Activated CD4-positive, alpha-beta T cell treated with anti-CD3 and anti-CD28 coated beads, Interleukin-10, Interleukin-2, amounts not matched to agents 100 ng/mL and 50 ng/mL, durations not matched to agents 16 hours and 8 hours (primary cell): ENCODE measurements at regions not wholly inside any gene's neighbourhood (a gene's known extent, or its start where the extent isn't known, plus 50 kb on each side); places are given as distances from the start of the nearest gene placed in this dataset.

Experiments
- DNase-seq: peaks from one replicate; pipeline ENCODE4 v3.0.0-alpha.2; 2020

DNA sequence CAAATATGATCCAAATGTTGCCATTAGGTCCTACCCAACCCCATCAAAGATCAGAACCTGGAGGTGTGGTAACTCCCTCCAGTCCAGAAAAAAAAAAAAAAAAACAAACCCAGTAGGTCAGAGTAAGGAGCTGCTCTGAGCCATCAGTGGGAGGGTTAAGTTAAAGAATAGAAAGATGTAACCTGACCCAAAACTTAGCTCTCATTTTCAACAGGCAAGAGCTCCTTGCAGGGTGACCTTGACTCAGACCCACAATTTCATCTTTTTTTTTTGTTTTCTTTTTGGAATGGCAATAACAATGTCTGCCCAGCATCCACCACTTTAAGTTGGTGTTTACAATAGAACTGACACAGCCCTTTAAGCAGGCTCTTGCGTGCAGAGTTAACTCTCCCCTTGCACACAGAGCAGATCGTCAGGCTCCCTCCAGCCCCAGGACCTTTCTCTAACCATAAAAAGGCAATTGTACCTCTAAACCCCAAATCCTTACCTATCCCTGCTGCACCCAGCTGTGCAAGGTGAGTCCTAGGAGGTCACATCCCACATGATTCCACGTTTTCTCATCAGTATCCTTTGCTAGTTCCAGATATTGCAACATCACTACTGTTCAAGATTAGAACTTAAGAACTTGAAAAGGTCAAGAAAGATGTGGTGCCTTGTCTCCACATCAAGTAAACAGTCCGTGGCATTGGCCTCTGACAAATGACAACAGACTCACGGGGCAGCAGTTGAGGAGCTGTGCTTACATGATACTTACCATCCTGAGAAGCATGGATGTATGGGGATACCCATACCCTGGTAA is 178.6 kb upstream of the EEA1 start:
- no peak for DNase-seq

DNA sequence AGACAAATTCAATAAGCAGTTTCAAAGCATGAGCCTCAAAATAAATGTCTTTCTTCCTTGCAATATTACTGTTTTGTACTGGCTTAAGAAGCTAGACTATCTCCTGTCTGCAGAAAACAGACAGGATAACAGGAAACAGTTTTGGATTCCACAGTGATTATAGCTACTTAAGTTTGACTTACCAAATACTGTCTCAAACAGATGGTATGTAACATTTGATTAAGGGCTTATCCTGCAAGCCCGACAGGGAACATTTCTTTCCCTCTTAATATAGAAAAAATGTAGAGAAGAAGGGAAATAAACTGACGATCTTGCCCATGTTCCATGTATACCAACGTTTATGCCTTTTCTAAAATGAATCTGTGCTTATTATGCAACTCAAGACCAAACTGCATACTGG is 179.9 kb upstream of the EEA1 start:
- DNase-seq: no peak

DNA sequence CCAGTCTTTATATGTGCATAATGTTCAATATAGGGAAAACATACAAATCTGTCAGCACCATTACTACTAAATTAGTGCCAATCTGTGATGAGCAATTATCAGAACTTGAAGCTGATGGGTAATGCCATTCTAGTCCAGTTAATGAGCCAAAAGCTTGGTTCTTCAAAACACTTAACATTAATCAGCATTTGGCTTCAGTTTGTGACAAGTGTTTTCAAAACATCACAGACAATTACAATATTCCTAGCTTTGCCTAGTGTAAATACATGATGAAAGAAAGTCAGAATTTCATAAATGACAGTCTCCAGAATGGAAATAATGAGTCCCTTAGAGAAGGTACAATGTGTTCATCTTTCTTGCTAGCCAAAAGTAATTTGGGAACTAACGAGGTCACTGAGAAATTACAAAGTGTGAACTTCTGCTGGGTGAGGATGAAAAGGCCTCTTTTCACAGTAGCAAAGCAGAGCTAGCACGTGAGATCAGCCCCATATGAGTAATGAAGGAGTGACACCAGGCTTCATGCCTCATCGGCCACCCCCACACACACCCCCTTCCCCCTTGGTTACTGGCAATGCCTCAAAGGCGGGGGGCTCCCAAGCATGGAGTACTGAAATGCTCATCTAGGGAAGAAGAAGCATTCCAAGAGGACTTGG is 180.6 kb upstream of the EEA1 start:
- peak; percentile 34 for DNase-seq

DNA sequence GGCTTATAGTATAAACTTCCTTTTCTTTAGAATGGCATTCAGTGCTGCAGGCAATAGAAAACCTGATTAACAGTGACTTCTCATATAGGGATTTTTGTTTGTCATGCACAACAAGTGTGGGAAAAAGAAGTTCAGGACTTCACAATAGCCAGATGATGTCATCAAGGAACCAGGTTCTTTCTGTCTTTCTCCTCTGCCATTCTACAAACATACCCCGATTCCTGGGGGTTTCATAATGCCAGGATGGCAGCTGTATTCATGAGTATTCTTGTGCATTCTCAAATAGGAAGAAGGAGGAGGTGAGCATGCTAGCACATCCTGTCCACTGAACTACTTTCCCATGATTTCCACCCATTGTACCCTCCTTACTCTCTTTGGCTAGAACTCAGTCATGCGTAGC is 182.7 kb upstream of the EEA1 start:
- DNase-seq: no peak

DNA sequence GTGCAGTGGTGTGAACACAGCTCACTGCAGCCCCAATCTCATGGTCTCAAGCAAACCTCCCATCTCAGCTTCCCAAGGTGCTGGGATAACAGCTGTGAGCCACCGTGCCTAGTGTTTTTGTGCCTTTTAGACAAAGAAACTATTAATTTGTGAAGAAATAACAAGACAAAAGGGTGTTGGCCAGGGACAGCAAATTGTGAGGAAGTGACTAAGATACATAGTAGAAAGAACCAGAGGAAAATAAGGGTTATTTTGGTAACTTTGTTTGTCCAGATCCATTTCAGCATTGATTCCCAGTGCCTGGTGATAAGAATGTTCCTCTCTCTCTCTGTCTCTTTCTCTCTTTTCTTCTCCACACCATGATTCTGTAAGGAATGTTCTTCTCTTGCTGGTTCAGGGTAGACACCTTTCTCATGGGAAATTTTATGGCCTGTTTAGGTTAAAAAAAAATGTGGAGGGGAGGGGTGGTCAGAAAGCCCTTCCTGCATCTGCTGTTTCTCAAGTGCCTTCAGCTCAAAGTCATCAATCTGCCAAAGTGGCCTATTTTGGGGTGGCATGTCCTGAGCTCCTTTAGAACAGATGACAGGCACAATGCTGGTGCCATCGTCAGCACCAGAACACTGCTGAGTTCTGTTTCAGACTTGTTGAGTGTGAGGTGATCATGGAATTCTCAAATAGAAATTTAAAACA is 184.4 kb upstream of the EEA1 start:
- DNase-seq: no peak

DNA sequence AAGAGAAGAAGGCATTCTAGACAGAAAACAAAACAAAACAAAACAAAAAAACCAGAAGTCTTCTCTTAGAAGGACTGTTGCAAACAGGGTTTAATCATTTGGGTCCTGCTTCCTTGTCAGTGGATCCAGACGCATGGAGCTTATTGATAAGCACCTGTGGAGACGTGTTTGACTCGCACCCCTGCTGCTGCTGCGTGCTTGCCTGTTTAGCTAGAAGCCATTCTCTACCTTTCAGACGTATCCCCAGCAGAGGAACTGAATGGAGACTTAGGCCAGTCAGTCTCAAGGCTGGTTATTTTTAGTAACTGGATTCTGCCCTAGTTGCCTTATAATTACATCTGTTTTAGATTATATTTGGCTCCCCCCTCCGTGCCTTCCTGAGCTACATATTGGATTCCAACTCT is 186.1 kb upstream of the EEA1 start:
- no peak for DNase-seq

DNA sequence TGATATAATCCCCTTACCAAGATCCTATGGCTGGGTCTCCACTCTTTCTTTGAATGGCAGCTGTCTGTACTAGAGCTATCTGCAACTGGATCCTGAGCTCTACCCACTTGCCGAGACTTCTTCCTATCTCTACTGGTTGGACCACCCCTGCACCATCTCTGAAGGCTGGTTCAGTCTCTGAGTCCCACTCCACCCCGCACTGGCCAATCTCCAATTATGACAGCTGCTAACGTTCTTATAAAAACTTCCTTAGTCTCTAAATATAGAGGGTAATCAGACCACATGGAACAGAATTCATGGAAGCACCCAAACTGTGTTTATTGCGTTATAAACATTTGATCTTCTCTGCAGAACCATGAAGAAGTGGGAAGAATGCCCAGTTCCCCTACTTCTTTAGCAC is 186.6 kb upstream of the EEA1 start:
- no peak for DNase-seq

DNA sequence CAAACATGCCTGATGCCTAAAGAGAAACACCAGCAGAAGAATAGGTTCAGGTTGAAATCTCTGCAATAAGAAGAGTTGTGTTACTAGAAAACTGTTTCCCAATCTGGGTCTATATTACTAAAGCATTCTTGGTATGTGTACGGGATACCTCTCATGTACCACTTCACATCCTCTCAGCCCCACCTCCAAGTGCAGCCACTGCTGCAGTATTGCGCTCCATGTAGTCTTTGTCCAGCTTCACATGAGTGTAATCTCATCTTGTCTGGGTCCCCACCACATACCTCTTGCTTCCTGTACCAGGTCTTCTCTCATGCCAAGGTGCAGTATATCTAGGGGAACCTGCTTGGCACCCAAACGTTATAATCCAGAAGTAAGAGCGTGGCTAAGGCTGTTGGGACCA is 187.5 kb upstream of the EEA1 start:
- DNase-seq: no peak

DNA sequence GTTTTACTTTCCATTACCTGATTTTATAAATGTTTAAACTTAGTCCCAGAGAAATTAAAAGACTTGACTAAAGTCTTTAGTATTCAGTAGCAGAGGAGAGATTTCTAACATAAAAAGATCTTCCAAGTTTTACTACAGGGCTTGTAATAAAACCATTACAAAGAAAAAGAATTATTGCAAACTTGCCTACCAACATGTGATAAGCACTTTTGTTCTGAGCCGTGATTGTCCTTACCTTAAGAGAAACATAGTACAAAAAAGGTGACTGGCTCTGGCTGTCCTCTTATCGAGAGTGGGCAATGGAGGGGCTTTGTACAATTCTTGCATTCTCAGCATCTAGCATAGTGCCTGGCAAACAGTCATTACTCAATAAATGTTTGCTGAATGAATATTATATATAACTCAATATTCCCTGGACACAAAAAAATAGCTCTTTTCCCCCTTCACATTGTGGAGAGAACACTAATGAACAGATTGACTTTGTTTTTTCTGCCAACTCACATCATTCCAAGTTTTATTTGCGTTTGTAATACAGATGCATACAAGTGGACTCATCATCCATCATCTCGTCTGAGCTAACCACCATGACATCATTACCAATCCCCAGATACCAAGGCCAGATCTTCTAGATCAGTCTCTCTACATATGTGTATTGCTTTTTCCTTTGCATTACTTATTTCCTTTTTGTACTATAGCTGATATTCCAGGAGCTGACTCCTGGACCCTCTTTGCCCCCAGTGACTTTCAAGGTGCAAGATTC is 192.8 kb upstream of the EEA1 start:
- no peak for DNase-seq

DNA sequence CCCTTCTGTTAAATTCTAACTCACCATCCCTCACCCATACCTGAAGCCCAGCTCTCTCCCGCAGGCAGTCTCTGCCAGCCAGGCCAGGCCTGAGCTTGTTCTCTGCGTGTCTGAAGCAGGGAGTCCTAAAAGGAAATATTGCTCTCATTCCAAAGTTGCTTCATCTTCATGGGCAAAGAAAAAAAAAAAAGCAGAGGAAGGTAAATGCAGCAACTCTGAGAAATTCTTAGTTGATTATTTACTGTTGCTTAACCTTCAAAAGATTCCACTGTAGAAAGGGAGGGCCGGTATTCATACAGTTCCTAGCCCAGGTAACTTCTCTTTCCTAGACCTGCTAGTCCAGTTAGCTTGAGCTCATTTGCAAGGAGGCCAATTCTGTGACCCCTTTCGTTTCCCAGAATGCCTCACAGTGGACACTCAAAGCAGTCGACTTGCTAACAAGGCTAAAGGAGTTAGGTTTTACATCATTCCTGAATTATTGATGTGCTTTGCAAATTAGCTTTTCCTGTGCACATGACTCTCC is 193.5 kb upstream of the EEA1 start:
- no peak for DNase-seq

DNA sequence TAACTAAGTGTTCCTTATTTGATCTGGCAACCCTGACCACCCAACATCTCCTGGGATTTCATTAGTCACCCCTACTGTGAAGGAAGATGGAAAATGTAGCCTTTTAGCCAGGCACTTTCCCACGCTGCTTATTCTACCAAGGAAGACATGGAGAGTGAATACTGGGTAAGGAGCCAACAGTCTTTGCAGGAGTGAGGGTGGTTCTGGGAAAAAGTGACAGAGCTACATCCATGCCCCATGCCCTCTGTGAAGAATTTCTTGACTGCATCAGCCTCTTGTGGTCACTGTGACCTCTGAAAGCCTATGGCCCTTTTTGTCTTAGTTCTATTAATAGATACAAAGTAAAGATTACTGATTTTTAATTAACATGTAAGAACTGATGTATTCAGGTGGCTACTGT is 196.0 kb upstream of the EEA1 start:
- DNase-seq: no peak

DNA sequence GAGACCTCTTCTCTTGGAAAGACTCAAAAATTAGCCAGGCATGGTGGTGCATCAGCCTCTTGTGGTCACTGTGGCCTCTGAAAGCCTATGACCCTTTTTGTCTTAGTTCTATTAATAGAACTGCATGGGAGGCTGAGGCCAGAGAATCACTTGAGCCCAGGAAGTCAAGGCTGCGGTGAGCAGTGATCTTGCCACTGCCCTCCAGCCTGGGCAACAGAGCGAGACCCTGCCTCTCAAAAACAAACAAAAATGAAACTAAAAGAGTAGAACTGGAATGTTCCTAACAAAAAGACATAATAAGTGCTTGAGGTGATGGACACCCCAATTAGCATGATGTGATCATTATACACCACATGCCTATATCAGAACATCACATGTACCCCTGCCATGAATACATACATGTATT is 197.0 kb upstream of the EEA1 start:
- DNase-seq: no peak

DNA sequence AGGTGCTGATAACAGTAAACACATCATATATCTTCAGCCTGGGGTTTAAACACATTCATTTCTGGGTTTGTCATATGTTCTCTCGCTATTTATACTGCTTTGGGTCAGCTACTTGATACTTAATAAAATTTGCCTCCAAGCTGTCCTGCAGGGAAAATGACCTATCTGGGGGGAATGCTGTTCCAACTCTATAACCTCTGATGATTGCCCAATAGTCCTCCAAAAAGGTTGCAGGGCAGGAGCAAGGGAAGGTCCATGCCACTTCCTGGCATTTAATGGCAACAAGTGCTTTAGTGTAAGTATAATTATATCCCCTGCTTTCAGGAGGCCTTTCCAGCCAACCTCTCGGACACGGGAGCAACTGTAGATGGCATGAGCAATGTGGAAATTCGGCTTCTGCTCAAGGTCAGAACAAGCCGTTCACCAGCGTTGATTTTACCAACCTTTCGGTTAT is 198.0 kb upstream of the EEA1 start:
- DNase-seq: no peak

DNA sequence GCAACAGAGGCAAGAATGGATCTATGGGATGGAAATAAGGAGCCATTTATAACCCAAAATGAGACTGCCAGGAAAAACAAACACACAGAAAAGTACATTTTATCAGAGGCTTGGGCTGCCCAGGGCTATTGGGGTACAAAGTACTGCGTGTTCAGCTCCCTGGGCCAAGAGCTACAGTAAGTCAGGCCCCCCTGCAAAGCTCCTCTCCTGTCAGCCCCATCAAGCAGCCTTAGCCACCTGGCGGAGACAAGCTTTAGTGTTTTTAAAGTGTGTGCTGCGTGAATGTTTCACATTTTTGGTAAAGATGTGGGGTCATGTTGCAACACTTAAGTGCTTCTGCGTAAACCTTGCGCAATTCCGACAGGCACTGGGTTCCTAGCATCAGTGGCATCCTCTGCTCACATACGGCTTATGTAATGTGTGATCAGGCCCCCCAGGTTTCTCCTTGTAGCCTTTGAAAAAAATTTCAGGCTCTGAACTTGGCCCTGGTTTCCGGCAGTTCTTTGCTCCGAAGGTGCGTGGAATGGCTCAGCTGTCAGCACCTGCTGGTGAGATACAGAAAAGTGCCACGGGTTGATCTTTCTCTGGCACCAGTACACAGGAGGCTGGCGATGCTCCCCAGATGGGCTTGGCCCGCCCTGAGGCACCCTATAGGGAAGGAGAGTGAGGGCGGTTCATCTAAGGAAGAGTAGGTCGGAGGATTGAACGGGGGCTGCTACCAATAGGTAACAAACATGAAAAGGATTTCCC is 198.7 kb upstream of the EEA1 start:
- no peak for DNase-seq

DNA sequence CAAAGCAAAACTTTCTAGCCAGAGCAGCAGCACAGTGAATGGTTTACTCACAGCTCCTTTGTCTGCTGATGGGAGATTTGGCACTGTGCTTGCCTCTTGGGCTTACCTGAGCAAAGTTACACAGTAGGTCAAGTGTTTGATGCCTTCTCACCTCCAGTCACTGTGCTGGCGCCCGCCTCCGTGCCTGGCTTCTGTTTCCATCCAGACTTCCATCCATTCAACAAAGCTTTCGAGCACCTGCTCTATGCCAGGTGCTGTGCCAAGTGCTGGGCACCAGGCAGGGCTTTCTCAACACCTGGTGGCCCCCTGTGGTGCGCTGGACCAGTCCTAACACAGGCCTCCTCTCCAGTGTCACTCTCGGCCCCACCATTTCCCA is 199.2 kb upstream of the EEA1 start:
- no peak for DNase-seq

DNA sequence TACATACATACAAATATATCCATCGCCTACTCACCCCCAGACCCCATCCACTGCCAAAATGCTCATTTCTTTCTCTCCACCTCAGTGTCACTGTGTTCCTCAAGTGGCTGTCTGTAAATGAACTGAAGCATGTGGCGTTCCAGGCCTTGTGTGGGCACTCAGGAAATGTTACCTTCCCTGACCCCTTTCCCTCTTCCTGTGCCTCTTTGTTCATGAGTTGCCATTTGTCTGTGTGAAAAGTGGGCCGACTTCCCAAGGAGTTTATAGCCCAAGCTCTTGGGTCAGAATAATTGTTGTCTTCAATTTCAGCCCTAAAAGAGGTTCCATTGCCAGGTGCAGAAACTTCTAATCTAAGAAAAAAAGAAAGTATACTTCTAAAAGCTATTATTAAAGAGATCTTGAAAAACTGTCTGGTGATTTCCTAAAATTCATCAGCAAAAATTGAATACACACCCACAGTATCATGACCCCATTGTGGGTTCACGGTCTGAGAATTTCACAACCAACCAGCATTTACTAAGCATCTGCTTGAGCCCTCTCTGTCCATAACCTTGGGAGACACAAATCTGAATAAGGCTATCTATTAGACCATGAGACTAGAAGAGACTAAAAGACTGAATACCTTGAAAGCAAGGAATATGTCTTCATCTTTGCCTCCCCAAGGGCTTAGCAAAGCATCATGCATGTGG is 201.4 kb upstream of the EEA1 start:
- no peak for DNase-seq

DNA sequence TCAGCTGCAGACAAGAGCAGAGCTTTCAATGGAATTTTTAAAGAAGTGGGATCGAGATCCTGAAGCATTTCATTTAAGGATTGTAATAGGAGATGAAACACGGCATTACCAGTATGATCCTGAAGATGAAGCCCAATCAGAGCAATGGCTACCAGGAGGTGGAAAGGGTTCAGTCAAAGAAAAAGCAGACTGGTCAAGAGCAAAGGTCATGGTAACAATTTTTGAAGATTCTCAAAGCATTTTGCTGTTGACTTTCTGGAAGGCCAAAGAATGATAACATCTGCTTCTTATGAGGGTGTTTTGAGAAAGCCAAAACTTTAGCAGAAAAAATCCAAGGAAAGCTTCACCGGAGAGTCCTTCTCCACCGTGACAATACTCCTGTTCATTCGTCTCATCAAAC is 204.3 kb upstream of the EEA1 start:
- no peak for DNase-seq

DNA sequence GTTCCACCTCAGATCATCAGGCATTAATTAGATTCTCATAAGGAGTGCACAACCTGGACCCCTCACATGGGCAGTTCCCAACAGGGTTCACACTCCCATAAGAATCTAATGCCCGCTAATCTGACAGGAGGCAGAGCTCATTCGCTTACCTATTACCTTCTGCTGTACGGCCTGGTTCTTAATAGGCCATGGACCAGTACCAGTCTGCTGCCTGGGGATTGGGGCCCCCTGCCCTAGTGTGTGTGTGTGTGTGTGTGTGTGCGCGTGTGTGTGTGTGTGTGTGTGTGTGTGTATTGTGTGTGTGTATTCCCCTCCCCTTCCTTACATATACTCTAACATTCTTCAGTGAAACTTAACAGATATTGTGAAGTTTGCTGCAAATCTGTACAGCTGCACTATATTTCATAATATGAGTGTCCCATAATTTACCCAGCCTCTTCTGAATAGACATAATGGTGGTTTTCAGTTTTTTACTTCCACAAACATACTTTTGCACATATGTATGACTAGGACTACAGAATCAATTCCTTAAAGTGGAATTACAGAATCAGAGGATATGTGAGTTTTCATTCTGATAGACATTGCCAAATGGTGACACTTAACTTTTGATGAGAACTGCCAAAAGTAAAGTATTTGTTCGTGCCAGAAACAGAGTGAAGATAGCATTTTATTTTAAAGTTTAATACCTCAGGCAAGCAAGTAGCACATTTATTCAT is 205.2 kb upstream of the EEA1 start:
- no peak for DNase-seq

DNA sequence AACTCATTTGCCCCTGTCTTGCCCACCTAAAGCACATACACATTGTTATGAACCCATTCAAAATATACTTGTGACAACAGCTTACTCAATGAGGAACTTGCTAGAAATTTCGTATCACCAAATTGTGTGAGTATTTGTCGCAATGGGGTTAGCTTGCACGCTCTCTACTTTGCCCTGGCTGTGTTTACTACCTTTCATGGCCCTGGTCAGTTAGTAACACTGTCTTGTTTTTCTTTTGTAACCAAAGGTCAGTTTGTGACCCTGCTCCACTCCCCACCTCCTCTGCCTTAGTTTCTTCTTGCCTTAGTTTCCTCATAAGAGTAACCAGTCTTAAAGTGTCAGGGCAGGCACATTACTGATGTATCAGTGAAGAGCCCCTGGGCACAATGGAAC is 205.8 kb upstream of the EEA1 start:
- no peak for DNase-seq

DNA sequence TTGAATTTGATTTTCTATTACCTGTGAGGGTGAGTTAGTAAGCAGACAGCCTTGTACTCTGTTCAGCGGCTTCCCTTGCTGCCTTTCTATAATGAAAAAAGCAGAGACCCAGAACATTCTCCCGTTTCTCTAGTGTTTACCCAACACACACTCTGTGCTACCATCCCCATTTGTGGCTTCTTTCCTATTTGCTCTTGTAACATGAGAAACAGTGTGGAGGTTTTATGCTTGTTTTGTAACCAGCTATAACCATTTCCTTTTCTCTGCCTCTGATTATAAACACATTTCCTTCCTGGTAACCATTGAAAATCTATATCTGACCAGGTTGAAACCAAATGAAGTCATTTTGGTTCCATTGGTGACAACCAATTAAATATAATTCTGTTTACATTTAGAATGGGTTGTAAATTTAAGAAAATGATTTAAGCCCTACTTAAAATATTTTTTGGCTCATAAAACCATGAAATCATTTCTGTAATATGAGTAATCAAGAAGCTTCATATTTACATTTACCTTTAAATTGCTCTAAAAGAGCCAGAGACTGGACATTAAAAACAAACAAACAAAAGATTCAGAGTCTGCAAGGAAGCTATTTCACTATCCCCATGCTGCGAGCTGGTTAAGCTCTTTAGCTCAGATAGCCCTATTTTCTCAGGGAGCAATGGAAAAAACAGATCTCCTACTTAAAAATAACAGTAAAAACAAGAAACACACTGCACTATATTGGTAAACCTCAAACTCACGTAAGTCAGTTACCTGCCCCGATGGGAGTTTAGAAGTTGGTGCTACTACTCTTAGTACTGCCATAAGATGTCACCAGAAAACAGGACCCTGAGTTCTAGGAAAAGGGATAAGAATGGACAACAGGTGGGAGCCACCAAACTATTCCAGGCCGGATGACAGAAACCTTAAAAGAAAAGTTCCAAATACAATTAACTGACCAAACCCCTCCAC is 206.5 kb upstream of the EEA1 start:
- DNase-seq: peak; percentile 28
